Karpas-422 (cell line): ENCODE measurements at regions not wholly inside any gene's neighbourhood (a gene's known extent, or its start where the extent isn't known, plus 50 kb on each side); places are given as distances from the start of the nearest gene placed in this dataset.

Experiments
- DNase-seq: peaks from one replicate; pipeline ENCODE4 v3.0.0-alpha.2; 2015
- H2AFZ ChIP-seq: fragments of 200-600 bp; sonication (generic); 2 replicates; pipeline ENCODE4 v1.6.1; 2014; ENCODE audit warnings: antibody characterized with exemption, low read length, mixed read lengths
- H3K27ac ChIP-seq: fragments of 200-600 bp; sonication (generic); 2 replicates; pipeline ENCODE4 v1.5.1; 2014; ENCODE audit warnings: mild to moderate bottlenecking, low read length, moderate library complexity
- H3K27me3 ChIP-seq: fragments of 200-600 bp; sonication (generic); 2 replicates; pipeline ENCODE4 v1.6.1; 2014; ENCODE audit warnings: low read length, mixed read lengths
- H3K36me3 ChIP-seq: fragments of 200-600 bp; sonication (generic); 2 replicates; pipeline ENCODE4 v1.6.1; 2014; ENCODE audit warnings: low read length, mixed read lengths; ENCODE audit not compliant: insufficient read depth
- H3K4me1 ChIP-seq: fragments of 200-600 bp; sonication (generic); 2 replicates; pipeline ENCODE4 v1.6.1; 2014; ENCODE audit warnings: mild to moderate bottlenecking, low read length, mixed read lengths
- H3K4me2 ChIP-seq: fragments of 200-600 bp; sonication (generic); 2 replicates; pipeline ENCODE4 v1.6.1; 2014; ENCODE audit warnings: low read length, low read depth, mild to moderate bottlenecking; ENCODE audit not compliant: poor library complexity, severe bottlenecking
- H3K4me3 ChIP-seq: fragments of 200-600 bp; sonication (generic); 2 replicates; pipeline ENCODE4 v1.5.1; 2014; ENCODE audit warnings: mild to moderate bottlenecking, antibody characterized with exemption, low read length, mixed read lengths
- H3K79me2 ChIP-seq: fragments of 200-600 bp; sonication (generic); 2 replicates; pipeline ENCODE4 v1.6.1; 2014; ENCODE audit warnings: mild to moderate bottlenecking, low read length, mixed read lengths
- H3K9ac ChIP-seq: fragments of 200-600 bp; sonication (generic); 2 replicates; pipeline ENCODE4 v1.6.0; 2014; ENCODE audit warnings: low read length
- H3K9me2 ChIP-seq: fragments of 200-600 bp; sonication (generic), shearing (Covaris generic); replicated peaks from 2 replicates; pipeline ENCODE4 v1.6.0; 2014; ENCODE audit warnings: mild to moderate bottlenecking, low read length, moderate library complexity; ENCODE audit not compliant: insufficient read depth
- H3K9me3 ChIP-seq: fragments of 300-700, 200-600 bp; sonication (generic); 2 replicates; pipeline ENCODE4 v1.6.1; 2014; ENCODE audit warnings: low read length, mixed read lengths
- H4K20me1 ChIP-seq: fragments of 200-600 bp; sonication (generic); 2 replicates; pipeline ENCODE4 v1.6.1; 2014; ENCODE audit warnings: mild to moderate bottlenecking, antibody characterized with exemption, low read length, low read depth; ENCODE audit not compliant: insufficient read depth

GRCh38 chr2:138979131-138979785 lies 199.1 kb upstream of the NXPH2 start:
- no peaks in the 10 kb centered on the region for H4K20me1 ChIP-seq
- no peak for DNase-seq

GRCh38 chr2:138974651-138975050 lies 194.5 kb upstream of the NXPH2 start:
- H3K27me3 ChIP-seq = no peaks in the 10 kb centered on the region
- H3K27ac ChIP-seq = no peak overlapping the region
- no peaks in the 10 kb centered on the region for H4K20me1 ChIP-seq
- H3K9ac ChIP-seq = no peak overlapping the region
- H3K9me3 ChIP-seq = peaks cover 27% of the 10 kb centered on the region
- no peaks in the 10 kb centered on the region for H3K9me2 ChIP-seq
- H3K36me3 ChIP-seq = no peaks in the 10 kb centered on the region
- H3K79me2 ChIP-seq = no peaks in the 10 kb centered on the region
- H3K4me1 ChIP-seq = no peaks in the 10 kb centered on the region
- H2AFZ ChIP-seq = no peak overlapping the region
- H3K4me2 ChIP-seq = no peak overlapping the region
- no peak for DNase-seq
- no peak overlapping the region for H3K4me3 ChIP-seq

More at GRCh38 chr2:138979131-138979785, 199.1 kb upstream of the NXPH2 start:
- Histone ChIP-seq H3K79me2 (no peaks in the 10 kb centered on the region), H3K4me1 (no peaks in the 10 kb centered on the region), H3K27ac (no peak overlapping the region), H3K9ac (no peak overlapping the region), H3K9me3 (peaks cover 18% of the 10 kb centered on the region; the same call in 1 of the 2 replicates), H3K4me3 (no peak overlapping the region), H3K9me2 (no peaks in the 10 kb centered on the region), H3K4me2 (no peak overlapping the region), H3K27me3 (no peaks in the 10 kb centered on the region), H3K36me3 (no peaks in the 10 kb centered on the region), H2AFZ (no peak overlapping the region)

- no peak overlapping the region for H3K9ac ChIP-seq
- peaks cover 4% of the 10 kb centered on the region; the same call in 1 of the 2 replicates for H3K9me3 ChIP-seq
Observed at GRCh38 chr2:138964418-138964817, 184.2 kb upstream of the NXPH2 start.

GRCh38 chr2:138962686-138963085 lies 182.5 kb upstream of the NXPH2 start:
- Histone ChIP-seq H3K79me2 (no peaks in the 10 kb centered on the region), H3K9ac (no peak overlapping the region), H3K4me2 (no peak overlapping the region), H3K4me3 (no peak overlapping the region), H3K4me1 (no peaks in the 10 kb centered on the region), H3K36me3 (no peaks in the 10 kb centered on the region), H3K27ac (no peak overlapping the region), H4K20me1 (no peaks in the 10 kb centered on the region), H3K9me2 (no peaks in the 10 kb centered on the region), H3K27me3 (no peaks in the 10 kb centered on the region), H3K9me3 (peaks cover 7% of the 10 kb centered on the region), H2AFZ (no peak overlapping the region)
- DNase-seq = no peak

More at GRCh38 chr2:138964418-138964817, 184.2 kb upstream of the NXPH2 start:
- H3K4me3 ChIP-seq = no peak overlapping the region
- H3K4me1 ChIP-seq = no peaks in the 10 kb centered on the region
- no peak overlapping the region for H3K27ac ChIP-seq
- H2AFZ ChIP-seq = no peak overlapping the region
- H3K9me2 ChIP-seq = no peaks in the 10 kb centered on the region
- no peaks in the 10 kb centered on the region for H3K36me3 ChIP-seq
- H3K79me2 ChIP-seq = no peaks in the 10 kb centered on the region
- no peaks in the 10 kb centered on the region for H4K20me1 ChIP-seq
- H3K4me2 ChIP-seq = no peak overlapping the region
- no peaks in the 10 kb centered on the region for H3K27me3 ChIP-seq
- no peak for DNase-seq

- H3K79me2 ChIP-seq = no peaks in the 10 kb centered on the region
- H3K9ac ChIP-seq = no peak overlapping the region
- H2AFZ ChIP-seq = no peak overlapping the region
Observed at GRCh38 chr2:138960191-138960590, 180.0 kb upstream of the NXPH2 start.

GRCh38 chr2:138959031-138959430 lies 178.8 kb upstream of the NXPH2 start:
- no peak for DNase-seq
- Histone ChIP-seq H3K79me2 (no peaks in the 10 kb centered on the region), H3K4me3 (no peak overlapping the region), H3K27ac (no peak overlapping the region), H3K36me3 (no peaks in the 10 kb centered on the region), H3K9me3 (peaks cover 6% of the 10 kb centered on the region), H3K9ac (no peak overlapping the region), H2AFZ (no peak overlapping the region), H3K4me1 (no peaks in the 10 kb centered on the region), H3K27me3 (no peaks in the 10 kb centered on the region), H3K9me2 (no peaks in the 10 kb centered on the region), H4K20me1 (no peaks in the 10 kb centered on the region), H3K4me2 (no peak overlapping the region)

More at GRCh38 chr2:138960191-138960590, 180.0 kb upstream of the NXPH2 start:
- no peak for DNase-seq
- Histone ChIP-seq H3K36me3 (no peaks in the 10 kb centered on the region), H4K20me1 (no peaks in the 10 kb centered on the region), H3K9me3 (peaks cover 6% of the 10 kb centered on the region), H3K4me2 (no peak overlapping the region), H3K27me3 (no peaks in the 10 kb centered on the region), H3K4me1 (no peaks in the 10 kb centered on the region), H3K9me2 (no peaks in the 10 kb centered on the region), H3K27ac (no peak overlapping the region), H3K4me3 (no peak overlapping the region)

GRCh38 chr2:138956116-138956515 lies 175.9 kb upstream of the NXPH2 start:
- Histone ChIP-seq H3K4me2 (no peak overlapping the region), H3K4me1 (no peaks in the 10 kb centered on the region), H3K36me3 (no peaks in the 10 kb centered on the region), H3K9ac (no peak overlapping the region), H3K79me2 (no peaks in the 10 kb centered on the region), H4K20me1 (no peaks in the 10 kb centered on the region), H3K9me2 (no peaks in the 10 kb centered on the region), H2AFZ (no peak overlapping the region), H3K9me3 (peaks cover 9% of the 10 kb centered on the region), H3K27ac (no peak overlapping the region), H3K27me3 (no peaks in the 10 kb centered on the region), H3K4me3 (no peak overlapping the region)
- no peak for DNase-seq

GRCh38 chr2:138950486-138950885 lies 170.3 kb upstream of the NXPH2 start:
- no peak for DNase-seq
- Histone ChIP-seq H3K4me2 (no peak overlapping the region), H3K36me3 (no peaks in the 10 kb centered on the region), H3K9me3 (peaks cover 6% of the 10 kb centered on the region), H3K27ac (no peak overlapping the region), H3K27me3 (no peaks in the 10 kb centered on the region), H4K20me1 (no peaks in the 10 kb centered on the region), H3K79me2 (no peaks in the 10 kb centered on the region), H2AFZ (no peak overlapping the region), H3K9ac (no peak overlapping the region), H3K4me1 (no peaks in the 10 kb centered on the region), H3K9me2 (0 out of 2 replicates have a peak, but pooled peaks cover 6% of the 10 kb centered on the region), H3K4me3 (no peak overlapping the region)
